H9 (cell line): ENCODE measurements at regions not wholly inside any gene's neighbourhood (a gene's known extent, or its start where the extent isn't known, plus 50 kb on each side); places are given as distances from the start of the nearest gene placed in this dataset.

ENCODE experiments used
- DNase-seq: peaks from one replicate; pipeline ENCODE4 v3.0.0-alpha.2; 2017
- H2AFZ ChIP-seq: one replicate; pipeline ENCODE4 v1.6.1; 2013; ENCODE audit warnings: mild to moderate bottlenecking, low read length, control low read depth, moderate library complexity
- H2AK5ac ChIP-seq: 2 replicates; pipeline ENCODE4 v1.6.1; 2013; ENCODE audit warnings: low read length, control low read depth, mixed read lengths; ENCODE audit not compliant: insufficient read length
- H2BK120ac ChIP-seq: one replicate; pipeline ENCODE4 v1.6.1; 2013; ENCODE audit warnings: low read depth, mild to moderate bottlenecking, low read length, control low read depth, inconsistent platforms; ENCODE audit not compliant: poor library complexity, severe bottlenecking
- H2BK12ac ChIP-seq: 2 replicates; pipeline ENCODE4 v1.6.1; 2013; ENCODE audit warnings: low read length, control low read depth, mixed read lengths, low read depth; ENCODE audit not compliant: insufficient read length
- H2BK15ac ChIP-seq: 2 replicates; pipeline ENCODE4 v1.6.1; 2013; ENCODE audit warnings: low read depth, low read length, control low read depth
- H2BK20ac ChIP-seq: one replicate; pipeline ENCODE4 v1.6.1; 2013; ENCODE audit warnings: low read depth, mild to moderate bottlenecking, low read length, control low read depth, inconsistent platforms; ENCODE audit not compliant: poor library complexity, severe bottlenecking
- H2BK5ac ChIP-seq: 2 replicates; pipeline ENCODE4 v1.6.1; 2013; ENCODE audit warnings: low read length, control low read depth, mixed read lengths; ENCODE audit not compliant: insufficient read length
- H3K14ac ChIP-seq: 2 replicates; pipeline ENCODE4 v1.6.1; 2013; ENCODE audit warnings: low read length, control low read depth; ENCODE audit not compliant: insufficient read depth
- H3K18ac ChIP-seq: 2 replicates; pipeline ENCODE4 v1.6.1; 2013; ENCODE audit warnings: low read depth, mild to moderate bottlenecking, mixed read lengths, low read length, control low read depth; ENCODE audit not compliant: insufficient read length
- H3K23ac ChIP-seq: 2 replicates; pipeline ENCODE4 v1.6.1; 2013; ENCODE audit warnings: low read length, control low read depth, mixed read lengths, low read depth; ENCODE audit not compliant: insufficient read length
- H3K23me2 ChIP-seq: 2 replicates; pipeline ENCODE4 v1.6.1; 2013; ENCODE audit warnings: low read depth, mild to moderate bottlenecking, mixed read lengths, low read length, control low read depth; ENCODE audit not compliant: insufficient read length, poor library complexity, severe bottlenecking
- H3K27ac ChIP-seq: 2 replicates; pipeline ENCODE4 v1.5.1; 2013; ENCODE audit warnings: low read length, control low read depth, mixed read lengths, low read depth; ENCODE audit not compliant: insufficient read length
- H3K27me3 ChIP-seq: 2 replicates; pipeline ENCODE4 v1.6.1; 2013; ENCODE audit warnings: low read length, control low read depth, inconsistent platforms; ENCODE audit not compliant: insufficient read depth
- H3K4ac ChIP-seq: 2 replicates; pipeline ENCODE4 v1.6.1; 2013; ENCODE audit warnings: low read depth, mild to moderate bottlenecking, control low read depth, inconsistent platforms, low read length, moderate library complexity
- H3K4me1 ChIP-seq: 2 replicates; pipeline ENCODE4 v1.6.1; 2013; ENCODE audit warnings: low read length, control low read depth, inconsistent platforms; ENCODE audit not compliant: insufficient read depth
- H3K4me2 ChIP-seq: 2 replicates; pipeline ENCODE4 v1.6.1; 2013; ENCODE audit warnings: low read length, control low read depth, mixed read lengths; ENCODE audit not compliant: insufficient read length, insufficient read depth
- H3K56ac ChIP-seq: 2 replicates; pipeline ENCODE4 v1.6.1; 2013; ENCODE audit warnings: low read depth, mild to moderate bottlenecking, mixed read lengths, low read length, control low read depth; ENCODE audit not compliant: insufficient read length
- H3K79me1 ChIP-seq: 2 replicates; pipeline ENCODE4 v1.6.1; 2013; ENCODE audit warnings: low read depth, mild to moderate bottlenecking, moderate library complexity, low read length, control low read depth, inconsistent platforms; ENCODE audit not compliant: insufficient read depth, poor library complexity, severe bottlenecking
- H3K79me2 ChIP-seq: 2 replicates; pipeline ENCODE4 v1.6.1; 2013; ENCODE audit warnings: low read length, control low read depth, inconsistent platforms; ENCODE audit not compliant: insufficient read depth
- H3K9ac ChIP-seq: 2 replicates; pipeline ENCODE4 v1.6.1; 2013; ENCODE audit warnings: low read length, control low read depth, mixed read lengths; ENCODE audit not compliant: insufficient read length; ENCODE audit errors: extremely low read depth
- H3K9me3 ChIP-seq: one replicate; pipeline ENCODE4 v1.6.1; 2013; ENCODE audit warnings: low read depth, low read length, inconsistent platforms; ENCODE audit not compliant: control insufficient read depth
- H3T11ph ChIP-seq: one replicate; pipeline ENCODE4 v1.6.1; 2013; ENCODE audit warnings: mild to moderate bottlenecking, low read length, control low read depth, inconsistent platforms
- H4K20me1 ChIP-seq: one replicate; pipeline ENCODE4 v1.6.1; 2013; ENCODE audit not compliant: control insufficient read depth, insufficient read length, insufficient read depth
- H4K5ac ChIP-seq: 2 replicates; pipeline ENCODE4 v1.6.1; 2013; ENCODE audit warnings: low read depth, mild to moderate bottlenecking, mixed read lengths, low read length, control low read depth; ENCODE audit not compliant: insufficient read length
- H4K8ac ChIP-seq: replicated peaks from 2 replicates; pipeline ENCODE4 v1.6.1; 2013; ENCODE audit warnings: low read length, control low read depth, mixed read lengths, low read depth; ENCODE audit not compliant: insufficient read length
- H4K91ac ChIP-seq: 2 replicates; pipeline ENCODE4 v1.6.1; 2013; ENCODE audit warnings: low read depth, mild to moderate bottlenecking, moderate library complexity, mixed read lengths, low read length, control low read depth; ENCODE audit not compliant: insufficient read length
- H3K27ac Mint-ChIP-seq, 3 experiments: 2 replicates in 2 of 3; 3 replicates in 1 of 3; pipeline ENCODE4 v1.8.0; 2020 to 2021; ENCODE audit warnings: mixed read lengths in 3 of 3, mild to moderate bottlenecking in 1 of 3, moderate library complexity in 1 of 3
- H3K27me3 Mint-ChIP-seq: 2 replicates; pipeline ENCODE4 v1.8.0; 2021; ENCODE audit warnings: low read depth, mild to moderate bottlenecking, moderate library complexity, mixed read lengths
- H3K36me3 Mint-ChIP-seq, 3 experiments: 2 replicates in 2 of 3; 3 replicates in 1 of 3; pipeline ENCODE4 v1.8.0; 2020 to 2021; ENCODE audit warnings: low read depth in 3 of 3, mixed read lengths in 3 of 3; ENCODE audit not compliant: insufficient read depth in 1 of 3
- H3K4me1 Mint-ChIP-seq, 2 experiments: 2 replicates each; pipeline ENCODE4 v1.8.0; 2020; ENCODE audit warnings: mixed read lengths in 2 of 2
- H3K4me3 Mint-ChIP-seq, 2 experiments: 2 replicates in 1 of 2; 3 replicates in 1 of 2; pipeline ENCODE4 v1.8.0; 2020 to 2021; ENCODE audit warnings: mild to moderate bottlenecking in 2 of 2, mixed read lengths in 2 of 2, moderate library complexity in 1 of 2
- H3K9me3 Mint-ChIP-seq, 2 experiments: 2 replicates in 1 of 2; 3 replicates in 1 of 2; pipeline ENCODE4 v1.8.0; 2020; ENCODE audit warnings: mild to moderate bottlenecking in 2 of 2, mixed read lengths in 2 of 2, moderate library complexity in 1 of 2
- WGBS: extraction: QIAGEN DNeasy Blood & Tissue Kit; methylation state at CpG from one replicate; pipeline ENCODE4 v1.1.7; 2013; ENCODE audit warnings: missing lambda C conversion rate, low lambda C conversion rate, mixed read lengths; ENCODE audit not compliant: insufficient read length; ENCODE audit errors: extremely low coverage; 5-methylcytosine and 5-hydroxymethylcytosine counted together
- TF ChIP-seq, protein P1 (sequence below): fragments of 200-600 bp; sonication (generic); conservative IDR thresholded peaks from 3 replicates; pipeline ENCODE4 v1.8.0; 2021; ENCODE audit warnings: antibody characterized with exemption, mild to moderate bottlenecking

DNA sequence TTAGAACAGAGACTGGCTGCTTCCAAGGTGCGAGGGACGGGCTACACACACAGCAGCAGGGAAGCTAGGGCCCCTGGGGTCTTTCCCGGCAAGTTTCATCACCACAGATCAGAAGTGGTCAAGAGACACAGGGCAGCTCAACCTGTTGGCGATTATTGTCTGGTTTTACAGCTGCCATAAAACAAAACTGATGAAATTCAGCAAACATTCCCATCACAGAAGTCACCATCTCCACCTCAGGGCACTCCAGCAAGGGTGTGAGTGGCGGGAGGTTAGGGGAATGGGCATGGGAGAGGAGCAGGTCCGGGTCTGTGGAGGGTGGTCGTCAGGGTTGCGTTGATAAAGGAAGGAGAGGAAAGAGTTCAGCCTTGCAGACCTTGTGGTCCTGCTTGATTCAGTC lies 91.0 kb downstream of the PXDC1 start:
- Histone ChIP-seq H2BK20ac (no peak overlapping the region), H3K9me3 (no peaks in the 10 kb centered on the region), H3K9ac (no peak overlapping the region), H3K27me3 (no peaks in the 10 kb centered on the region), H4K20me1 (no peaks in the 10 kb centered on the region), H3T11ph (no peak overlapping the region), H2BK15ac (no peak overlapping the region), H3K4me2 (no peak overlapping the region), H3K14ac (no peak overlapping the region), H4K8ac (no peak overlapping the region), H3K56ac (no peak overlapping the region), H2BK12ac (no peak overlapping the region), H3K79me2 (no peaks in the 10 kb centered on the region), H2AFZ (no peak overlapping the region), H3K23ac (no peak overlapping the region), H3K18ac (no peak overlapping the region), H3K79me1 (no peaks in the 10 kb centered on the region), H3K27ac (no peak overlapping the region), H2AK5ac (no peak overlapping the region), H2BK5ac (no peak overlapping the region), H2BK120ac (no peak overlapping the region), H3K4ac (no peak overlapping the region), H3K4me1 (peaks cover 9% of the 10 kb centered on the region; the same call in 1 of the 2 replicates), H3K23me2 (no peaks in the 10 kb centered on the region), H4K5ac (no peak overlapping the region), H4K91ac (no peak overlapping the region)
- no CpG with 5 or more reads among the region's 8 CpGs for WGBS
- H3K4me1 Mint-ChIP-seq: peaks cover 16% of the 10 kb centered on the region in 2 experiments
- peaks cover 4% of the 10 kb centered on the region for H3K27me3 Mint-ChIP-seq
- no peak overlapping the region for H3K4me3 Mint-ChIP-seq
- H3K27ac Mint-ChIP-seq: no peak overlapping the region; a peak in 1 of 7 replicates
- H3K36me3 Mint-ChIP-seq: no peaks in the 10 kb centered on the region
- TF ChIP-seq, protein P1, sequence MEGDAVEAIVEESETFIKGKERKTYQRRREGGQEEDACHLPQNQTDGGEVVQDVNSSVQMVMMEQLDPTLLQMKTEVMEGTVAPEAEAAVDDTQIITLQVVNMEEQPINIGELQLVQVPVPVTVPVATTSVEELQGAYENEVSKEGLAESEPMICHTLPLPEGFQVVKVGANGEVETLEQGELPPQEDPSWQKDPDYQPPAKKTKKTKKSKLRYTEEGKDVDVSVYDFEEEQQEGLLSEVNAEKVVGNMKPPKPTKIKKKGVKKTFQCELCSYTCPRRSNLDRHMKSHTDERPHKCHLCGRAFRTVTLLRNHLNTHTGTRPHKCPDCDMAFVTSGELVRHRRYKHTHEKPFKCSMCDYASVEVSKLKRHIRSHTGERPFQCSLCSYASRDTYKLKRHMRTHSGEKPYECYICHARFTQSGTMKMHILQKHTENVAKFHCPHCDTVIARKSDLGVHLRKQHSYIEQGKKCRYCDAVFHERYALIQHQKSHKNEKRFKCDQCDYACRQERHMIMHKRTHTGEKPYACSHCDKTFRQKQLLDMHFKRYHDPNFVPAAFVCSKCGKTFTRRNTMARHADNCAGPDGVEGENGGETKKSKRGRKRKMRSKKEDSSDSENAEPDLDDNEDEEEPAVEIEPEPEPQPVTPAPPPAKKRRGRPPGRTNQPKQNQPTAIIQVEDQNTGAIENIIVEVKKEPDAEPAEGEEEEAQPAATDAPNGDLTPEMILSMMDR: no peak
- H3K9me3 Mint-ChIP-seq: no peaks in the 10 kb centered on the region; a peak in 1 of 5 replicates
- no peak for DNase-seq
